RPMI8226 (cell line): ENCODE measurements at regions not wholly inside any gene's neighbourhood (a gene's known extent, or its start where the extent isn't known, plus 50 kb on each side); places are given as distances from the start of the nearest gene placed in this dataset.

Experiments used
- DNase-seq: peaks from one replicate; pipeline ENCODE4 v3.0.0-alpha.2; 2015

DNA sequence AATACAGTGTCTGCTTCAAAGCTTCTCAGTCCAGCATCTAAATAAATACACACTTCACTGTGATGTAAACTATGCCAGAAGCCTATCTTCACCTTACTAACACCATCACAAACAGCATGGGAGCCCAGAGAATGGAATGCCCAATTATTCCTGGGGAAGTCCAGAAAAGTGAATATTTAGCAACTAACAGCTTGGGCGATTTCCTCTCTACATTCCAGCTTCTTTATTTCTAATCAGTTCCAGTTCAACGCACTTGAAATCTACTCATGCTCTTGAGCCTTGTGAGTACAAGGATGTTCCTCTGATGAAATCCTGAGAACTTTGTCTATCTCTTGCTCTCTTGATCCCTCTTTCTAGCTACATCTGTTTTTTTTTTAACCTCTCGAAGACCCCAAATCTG lies 100.4 kb upstream of the C9orf72 start:
- DNase-seq: no peak

DNA sequence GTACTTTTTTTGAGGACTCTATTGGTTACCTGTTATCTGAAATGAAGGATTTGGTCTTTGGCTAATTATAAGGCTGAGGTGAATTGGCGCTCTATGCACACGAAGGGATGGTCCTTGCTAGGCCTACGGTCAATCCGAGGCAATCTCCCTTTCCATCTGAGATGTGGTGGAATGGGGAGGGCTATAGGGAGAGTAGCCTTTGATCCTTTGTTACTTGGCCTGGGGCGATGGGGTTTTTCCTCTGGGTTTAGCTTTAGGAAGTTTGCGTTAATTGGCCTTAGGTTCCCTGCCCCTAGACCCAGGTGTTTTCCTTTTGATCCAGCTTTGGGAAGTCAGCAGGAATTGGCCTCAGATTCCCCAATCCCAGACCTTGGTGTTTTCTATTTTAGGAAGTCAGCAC lies 102.1 kb upstream of the C9orf72 start:
- no peak for DNase-seq

DNA sequence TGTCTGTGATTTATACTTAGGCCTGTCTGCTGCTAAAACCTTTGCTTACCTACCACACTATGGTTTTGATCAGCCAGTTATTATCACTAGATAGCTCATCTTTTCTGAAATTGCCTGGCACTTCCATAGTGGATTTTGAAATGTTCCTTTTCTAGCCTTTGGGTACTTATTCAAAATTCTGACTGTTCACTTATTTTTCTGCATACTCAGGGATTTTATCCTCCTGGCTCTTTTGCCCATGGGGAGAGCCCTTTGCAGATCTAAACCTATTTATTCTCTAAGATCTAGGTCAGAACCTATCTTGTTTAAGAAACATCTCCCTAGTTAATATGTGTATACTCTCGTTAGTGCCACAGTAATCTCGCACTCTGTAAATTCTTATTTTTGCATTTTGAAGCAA lies 103.5 kb upstream of the C9orf72 start:
- DNase-seq: no peak

DNA sequence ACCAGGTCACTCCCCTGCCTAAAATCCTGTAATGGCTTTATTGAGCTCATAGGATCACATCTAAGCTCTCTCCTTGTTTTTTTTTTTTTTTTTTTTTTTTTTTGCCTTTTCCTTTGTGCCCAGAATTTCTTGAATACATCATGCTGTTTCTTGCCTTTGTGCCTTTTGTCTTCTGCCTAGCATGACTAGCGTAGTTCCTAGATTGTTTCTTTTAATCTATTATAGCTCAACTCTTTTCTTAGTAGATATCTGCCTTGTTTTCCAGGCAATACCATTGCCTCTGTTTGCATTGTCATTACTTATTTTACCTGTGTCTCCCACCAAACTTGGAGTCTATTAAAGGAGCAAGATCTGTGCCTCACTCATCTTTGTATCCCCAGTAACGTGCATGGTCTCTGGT lies 106.1 kb upstream of the C9orf72 start:
- no peak for DNase-seq

DNA sequence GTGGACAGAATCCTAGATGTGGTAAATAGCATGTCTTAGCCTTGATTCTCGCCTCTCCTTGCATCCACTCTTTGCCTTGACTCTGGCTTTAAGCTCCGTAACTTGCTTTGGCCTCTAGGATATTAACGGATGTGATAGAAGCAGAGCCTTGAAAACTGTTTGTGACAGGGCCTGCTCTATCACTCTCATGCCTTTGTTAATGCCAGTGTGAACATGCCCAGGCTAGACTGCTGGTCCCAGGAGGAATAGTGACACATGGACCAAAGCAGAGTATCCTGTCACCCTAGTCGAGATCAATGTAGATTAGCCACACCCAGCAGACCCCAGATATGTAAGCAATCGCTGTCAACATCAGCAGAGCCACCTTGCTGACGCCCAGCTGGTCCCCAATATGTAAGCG lies 109.9 kb upstream of the C9orf72 start:
- DNase-seq: no peak

DNA sequence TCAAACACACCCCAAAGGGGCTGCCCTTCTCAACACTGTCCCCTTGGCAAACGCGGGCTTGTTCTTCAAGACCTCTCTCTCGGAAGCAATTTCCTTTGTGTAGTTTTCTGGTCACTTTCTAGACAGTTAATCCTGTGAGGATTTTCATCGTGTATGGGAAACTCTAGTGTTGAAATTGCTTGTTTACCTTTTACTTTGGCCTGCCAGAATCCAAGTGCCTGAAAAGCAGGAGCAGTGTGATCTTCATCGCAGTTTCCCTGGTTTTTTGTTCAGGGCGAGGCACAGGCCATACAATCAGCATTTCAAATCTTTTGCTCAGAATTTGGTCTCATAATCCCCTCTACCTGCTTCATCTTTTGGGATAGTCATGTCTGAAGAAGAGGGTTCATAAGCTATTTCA lies 115.7 kb upstream of the C9orf72 start:
- DNase-seq: no peak

DNA sequence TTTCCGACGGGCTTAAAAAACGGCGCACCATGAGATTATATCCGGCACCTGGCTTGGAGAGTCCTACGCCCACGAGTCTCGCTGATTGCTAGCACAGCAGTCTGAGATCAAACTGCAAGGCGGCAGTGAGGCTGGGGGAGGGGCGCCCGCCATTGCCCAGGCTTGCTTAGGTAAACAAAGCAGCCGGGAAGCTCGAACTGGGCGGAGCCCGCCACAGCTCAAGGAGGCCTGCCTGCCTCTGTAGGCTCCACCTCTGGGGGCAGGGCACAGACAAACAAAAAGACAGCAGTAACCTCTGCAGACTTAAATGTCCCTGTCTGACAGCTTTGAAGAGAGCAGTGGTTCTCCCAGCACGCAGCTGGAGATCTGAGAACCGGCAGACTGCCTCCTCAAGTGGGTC lies 117.5 kb upstream of the C9orf72 start:
- peak; percentile 26 for DNase-seq

DNA sequence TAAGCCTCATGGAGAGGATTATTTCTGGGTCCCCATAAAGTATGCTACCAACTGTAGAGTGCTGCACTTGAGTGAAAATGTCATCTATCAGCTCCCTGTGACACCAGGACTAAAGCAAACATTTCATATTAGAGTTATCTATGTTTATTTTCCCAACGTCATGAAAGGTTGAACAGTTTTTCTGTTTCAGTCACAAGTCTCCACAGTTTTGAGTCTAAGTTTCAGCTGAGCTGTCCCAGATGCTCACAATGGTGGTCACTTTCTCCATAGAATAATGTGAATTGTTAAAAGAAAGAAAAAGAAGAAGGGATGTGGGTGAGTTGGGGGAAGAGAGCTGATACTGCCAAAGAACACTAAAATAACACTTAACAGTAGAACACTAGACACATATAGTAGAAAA lies 126.3 kb upstream of the C9orf72 start:
- DNase-seq: no peak

DNA sequence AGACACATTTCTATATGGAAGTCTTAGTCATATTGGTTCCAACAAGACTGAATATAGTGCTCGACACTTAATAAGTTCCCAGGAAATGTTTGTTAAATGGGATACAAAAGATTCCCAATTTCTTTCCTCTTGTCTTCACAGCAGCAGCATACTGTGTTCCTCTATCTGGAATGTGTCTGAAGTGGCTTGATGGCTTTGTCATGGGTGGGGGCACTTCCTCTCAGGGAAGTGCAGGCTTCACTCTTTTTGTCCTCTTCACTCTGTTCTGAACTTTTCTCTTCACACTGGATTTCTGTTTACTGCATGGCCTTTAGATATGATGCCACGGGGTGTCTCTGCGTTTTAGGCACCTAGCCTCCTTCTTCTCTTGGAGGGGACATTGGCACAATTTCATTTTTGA lies 127.7 kb upstream of the C9orf72 start:
- DNase-seq: peak; percentile 10

DNA sequence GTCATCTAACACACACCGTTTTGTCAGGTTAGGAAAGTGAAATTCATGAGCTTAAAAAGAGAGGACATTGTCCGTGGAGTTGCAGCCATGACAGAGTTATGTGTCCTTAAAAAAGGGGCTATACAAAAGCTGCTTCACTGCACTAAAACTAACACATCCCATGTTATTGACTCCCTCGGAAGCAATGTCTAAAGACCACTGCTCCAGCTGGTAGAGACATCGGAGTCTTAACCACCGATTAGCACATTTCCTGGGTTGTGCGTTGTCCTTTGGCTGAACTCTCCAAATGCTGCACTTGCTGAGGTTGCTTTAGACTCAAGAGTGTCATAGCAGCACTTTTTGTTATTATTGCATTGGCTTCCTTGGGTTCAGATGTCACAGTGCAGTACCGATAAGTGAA lies 128.3 kb upstream of the C9orf72 start:
- DNase-seq: peak; percentile 82

DNA sequence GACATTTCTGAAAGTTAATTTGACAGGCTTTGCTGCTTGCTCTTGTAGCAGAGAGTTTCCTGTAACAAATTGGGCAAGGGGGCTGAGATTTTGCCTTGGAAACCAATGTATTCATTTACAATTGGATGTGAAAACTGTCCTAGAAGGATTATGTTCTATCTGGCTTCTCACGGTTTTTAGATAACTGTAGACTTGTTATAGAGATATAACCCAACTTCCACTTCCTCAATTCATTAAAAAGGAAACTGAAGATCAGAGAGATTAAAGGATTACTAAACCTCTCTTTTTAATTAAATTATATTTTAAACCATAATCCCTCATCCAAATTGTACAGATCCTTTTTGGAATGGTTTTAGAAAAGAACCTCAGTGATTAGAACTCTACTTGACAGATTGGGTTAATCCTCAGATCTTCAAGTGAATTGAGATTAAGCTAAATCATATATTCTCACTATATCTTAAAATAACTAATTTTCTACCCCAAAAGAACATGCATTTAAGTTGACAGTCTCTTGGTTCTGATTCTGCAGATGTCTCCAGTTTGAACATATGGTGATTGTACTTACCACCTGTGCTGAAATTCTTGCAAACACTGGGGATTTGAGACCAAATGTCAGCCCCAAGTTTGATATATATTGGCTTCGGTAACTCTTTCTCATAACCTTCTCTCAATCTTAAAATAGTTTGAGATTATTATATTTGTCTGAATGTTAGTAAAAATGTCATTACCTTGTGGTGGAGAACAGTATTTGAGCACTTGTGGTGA lies 130.1 kb upstream of the C9orf72 start:
- DNase-seq: no peak

DNA sequence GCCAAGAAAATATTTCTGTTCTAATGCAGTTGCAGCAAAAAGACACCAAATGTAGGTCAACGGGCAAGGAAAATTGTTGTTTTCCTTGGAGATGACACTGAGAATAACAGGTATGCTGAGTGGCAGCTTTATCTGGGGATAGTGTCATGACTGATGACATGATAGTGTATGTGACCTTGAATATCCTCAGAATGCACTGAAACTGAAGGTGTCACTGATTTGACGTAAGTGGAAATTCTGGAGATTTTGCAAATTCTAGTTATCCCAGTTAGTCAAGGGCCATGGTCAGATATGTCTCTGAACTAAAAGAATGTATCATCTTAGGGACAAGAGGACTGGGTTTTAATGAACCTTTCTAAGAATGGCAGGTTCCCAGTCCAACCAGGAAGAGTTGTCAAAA lies 138.0 kb upstream of the C9orf72 start:
- no peak for DNase-seq

DNA sequence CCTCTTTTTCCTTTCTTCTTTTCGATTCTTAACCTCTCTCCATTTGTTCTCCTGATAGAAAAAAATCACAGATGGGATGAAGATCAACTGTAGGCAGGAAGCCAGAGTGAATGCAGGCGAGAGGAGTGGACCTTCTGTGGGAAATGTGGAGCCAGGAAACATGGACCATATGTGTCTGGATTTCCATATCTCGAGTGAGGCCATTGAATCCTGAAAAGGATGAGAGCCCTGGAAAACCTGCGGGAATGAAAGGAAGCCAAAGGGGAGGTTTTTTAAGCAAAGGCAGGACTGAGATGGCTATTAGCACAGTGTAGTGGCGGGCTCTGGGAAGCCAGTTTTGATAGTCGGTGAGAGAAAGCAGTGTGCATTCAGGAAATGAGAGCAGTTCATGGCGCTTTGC lies 139.5 kb upstream of the C9orf72 start:
- no peak for DNase-seq

DNA sequence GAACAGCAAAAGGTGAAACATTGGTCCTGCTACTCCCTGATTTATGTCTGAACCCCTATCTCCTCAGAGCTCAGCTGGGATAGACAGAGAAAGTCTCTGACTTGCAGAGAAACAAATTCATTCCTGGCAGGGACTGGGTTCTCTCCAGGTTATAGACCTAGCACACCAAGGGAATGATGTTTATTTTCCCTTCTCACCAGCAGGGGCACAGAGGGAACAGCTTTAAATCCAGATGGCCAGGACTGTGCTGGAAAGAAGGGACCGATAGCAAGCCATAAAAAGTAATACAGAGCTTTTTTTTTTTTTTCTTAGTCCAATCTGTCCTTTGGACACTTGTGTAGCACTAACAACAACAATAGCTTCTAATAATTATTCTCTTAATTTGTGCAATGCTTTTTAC lies 141.1 kb upstream of the C9orf72 start:
- DNase-seq: no peak

DNA sequence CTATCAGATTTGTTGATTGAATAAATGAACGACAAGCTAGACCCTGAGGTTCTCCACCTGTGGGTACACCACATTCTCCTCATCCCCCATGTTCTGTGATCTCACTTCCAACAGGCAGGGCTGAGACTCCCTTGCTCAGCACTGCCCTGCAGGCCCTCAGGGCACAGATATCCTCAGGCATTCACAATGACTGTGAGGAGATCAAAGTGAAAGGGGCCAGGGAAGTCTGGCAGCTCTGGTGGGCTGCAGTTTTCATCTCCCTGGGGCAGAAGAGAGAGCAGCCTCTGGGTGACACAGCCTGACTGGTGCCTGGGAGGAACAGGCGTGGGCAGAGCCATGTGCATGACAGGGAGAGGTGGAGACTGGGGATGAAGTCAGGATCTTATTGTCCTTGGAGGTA lies 142.4 kb upstream of the C9orf72 start:
- DNase-seq: no peak

DNA sequence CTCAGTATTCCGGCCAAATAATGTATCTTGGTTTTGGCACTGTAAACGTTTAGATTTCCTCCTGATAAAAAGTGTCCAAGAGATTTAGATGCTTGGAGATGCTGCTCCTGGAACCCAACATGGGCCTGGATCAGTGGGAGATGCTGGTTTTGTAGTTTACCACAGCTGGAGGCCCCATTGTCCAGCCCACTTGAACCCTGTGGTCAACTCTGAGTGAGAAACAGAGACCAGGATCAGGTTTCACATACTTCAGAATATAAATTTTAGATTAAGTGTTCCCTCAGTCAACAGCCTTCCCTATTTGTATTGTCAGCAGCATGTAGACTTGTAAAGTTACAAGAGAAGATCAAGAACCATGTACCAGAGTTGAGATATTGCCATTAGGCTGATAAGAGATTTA lies 144.7 kb upstream of the C9orf72 start:
- no peak for DNase-seq

DNA sequence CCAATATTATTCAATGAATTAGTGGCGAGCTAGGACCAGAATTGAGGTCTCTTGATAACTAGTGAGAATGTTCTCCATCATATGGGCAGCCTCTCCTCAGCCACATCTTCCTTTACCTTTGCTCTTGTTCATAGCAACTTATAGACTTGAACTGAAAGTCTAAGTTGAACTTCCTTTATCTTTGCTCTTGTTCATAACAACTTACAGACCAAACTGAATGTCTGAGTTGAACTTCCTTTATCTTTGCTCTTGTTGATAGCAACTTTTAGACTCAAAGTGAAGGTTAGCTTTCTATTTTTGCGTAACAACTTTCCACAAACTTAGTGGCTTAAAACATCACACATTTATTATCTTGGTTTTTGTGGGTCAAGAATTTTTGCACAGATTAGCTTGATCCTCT lies 146.4 kb upstream of the C9orf72 start:
- no peak for DNase-seq

DNA sequence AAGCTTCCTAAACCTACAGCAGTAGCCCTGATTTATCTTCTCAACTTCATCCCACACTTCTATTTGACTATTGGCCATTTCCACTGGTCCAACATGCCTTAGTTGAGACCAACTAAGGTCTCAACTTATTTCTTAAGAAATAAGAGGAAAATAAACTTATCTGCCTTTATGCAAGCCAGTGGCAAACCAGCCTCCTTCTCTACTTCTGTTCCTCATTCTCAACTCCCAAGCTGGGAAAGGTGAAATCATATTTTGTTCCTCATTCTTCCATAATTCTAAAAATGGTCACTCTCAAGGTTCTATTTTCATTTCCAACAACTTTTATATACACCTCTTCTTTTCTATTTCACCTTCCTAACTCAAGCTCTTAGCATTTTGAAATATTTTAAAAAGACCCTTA lies 149.6 kb upstream of the C9orf72 start:
- no peak for DNase-seq

DNA sequence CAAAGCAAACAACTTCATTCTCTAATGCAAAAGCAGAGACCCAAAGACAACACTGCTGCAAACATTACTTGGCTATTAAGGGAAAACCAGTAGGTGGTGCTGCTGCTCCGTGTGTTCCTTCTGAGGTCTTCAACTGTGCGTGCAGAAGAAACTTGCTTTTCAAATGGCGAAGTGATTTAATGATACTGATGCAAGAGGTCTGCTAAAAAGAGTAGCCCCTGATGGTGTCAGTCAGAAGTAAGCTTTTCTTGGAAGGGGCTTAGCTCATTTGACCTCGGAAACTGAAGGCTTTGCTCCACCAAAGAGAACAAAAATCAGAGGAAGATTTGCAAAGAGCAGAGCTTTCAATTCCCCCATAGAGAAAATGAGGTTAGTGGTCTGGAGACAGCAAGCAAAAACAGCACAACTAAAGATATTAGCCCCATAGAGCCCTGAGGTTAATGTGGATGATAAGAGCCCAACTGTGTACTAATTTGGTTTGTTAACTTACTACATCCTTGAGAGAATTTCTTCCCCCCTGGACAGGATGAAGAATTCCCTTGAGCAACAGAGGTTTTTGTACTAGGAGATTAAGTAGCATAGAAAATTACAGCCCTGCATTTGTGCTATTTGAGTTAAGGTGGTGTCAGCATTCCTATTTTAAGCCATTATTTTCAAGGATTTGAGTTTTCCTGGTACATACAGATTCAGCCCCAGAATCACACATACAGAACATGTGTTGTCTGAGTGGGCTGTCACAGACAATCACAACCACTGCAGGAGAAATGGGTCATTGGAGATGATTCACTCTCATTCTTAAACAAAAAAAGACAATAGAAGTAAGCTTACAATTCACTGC lies 153.2 kb upstream of the C9orf72 start:
- peak; percentile 68 for DNase-seq

DNA sequence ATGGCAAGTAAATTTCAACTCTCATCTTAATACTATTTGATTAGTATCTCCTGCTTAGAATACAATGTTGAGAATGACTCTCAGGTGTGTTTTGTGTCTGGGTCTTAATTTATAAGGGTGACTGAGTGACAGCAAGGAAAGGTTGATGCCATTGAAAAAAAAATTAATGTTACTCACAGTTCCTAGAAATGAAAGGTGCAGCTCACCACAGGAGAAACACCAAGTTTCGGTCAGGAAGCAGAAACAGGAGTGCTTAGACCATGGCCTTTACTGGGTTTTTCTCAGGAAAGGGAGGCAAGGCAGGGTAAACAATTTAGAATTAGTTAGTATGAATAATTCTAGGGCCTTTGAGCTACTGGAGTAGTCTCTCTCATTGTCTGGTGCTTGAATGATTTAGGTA lies 159.2 kb upstream of the C9orf72 start:
- DNase-seq: no peak

DNA sequence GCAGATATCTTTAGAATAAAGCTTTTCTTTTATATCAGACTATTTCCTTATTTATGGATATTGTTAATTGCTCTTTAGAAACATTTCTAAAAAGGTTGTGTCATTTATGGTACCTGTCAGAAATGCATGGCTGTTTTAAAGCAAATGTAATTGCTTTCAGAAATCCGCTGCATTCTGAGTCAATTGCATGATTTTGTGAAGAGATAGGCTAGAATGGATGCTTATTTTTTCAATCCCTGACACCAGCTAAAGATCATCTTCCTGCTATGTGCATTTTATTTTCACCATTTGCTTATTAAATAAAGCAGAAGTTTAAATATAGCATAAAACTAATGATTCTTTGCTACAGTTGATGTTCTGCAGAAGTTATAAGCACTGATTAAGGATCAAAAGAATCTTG lies 170.2 kb upstream of the C9orf72 start:
- no peak for DNase-seq

DNA sequence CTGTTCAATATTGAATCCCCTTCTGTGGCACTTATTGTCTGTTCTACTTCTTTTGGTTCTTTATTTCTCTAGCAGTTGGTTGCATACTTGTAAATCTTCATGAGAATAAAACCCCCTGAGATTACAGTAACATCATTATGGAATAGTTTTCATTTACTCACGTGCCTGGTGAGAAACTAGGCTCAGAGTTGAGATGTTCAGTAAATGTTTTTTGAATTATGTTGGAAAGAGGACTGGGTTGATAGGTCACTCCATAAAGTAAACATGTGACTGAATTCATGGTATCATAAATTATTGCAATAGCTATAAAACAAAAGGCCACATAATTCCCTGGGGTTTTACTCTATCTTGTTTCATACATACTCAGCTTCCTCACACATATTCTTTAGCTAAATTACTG lies 174.2 kb upstream of the C9orf72 start:
- no peak for DNase-seq

DNA sequence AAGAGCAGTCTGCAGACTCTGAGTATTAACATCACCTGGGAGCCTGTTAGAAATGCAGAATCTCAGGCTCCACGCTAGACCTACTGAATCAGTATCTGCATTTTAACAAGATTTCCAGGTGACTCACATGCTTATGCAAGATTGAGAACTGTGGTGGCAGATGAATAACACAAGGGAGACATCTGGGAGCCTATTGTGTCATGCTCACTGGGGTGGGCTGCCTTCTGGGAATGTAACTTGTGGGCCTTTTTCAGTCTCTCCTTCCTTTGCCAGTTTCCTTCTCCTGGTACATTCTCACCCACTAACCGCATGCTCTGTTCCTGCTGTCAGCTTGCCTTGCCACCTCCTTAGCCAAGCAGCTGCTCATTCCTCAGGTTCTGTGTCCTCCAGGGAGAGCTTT lies 176.6 kb upstream of the C9orf72 start:
- no peak for DNase-seq

DNA sequence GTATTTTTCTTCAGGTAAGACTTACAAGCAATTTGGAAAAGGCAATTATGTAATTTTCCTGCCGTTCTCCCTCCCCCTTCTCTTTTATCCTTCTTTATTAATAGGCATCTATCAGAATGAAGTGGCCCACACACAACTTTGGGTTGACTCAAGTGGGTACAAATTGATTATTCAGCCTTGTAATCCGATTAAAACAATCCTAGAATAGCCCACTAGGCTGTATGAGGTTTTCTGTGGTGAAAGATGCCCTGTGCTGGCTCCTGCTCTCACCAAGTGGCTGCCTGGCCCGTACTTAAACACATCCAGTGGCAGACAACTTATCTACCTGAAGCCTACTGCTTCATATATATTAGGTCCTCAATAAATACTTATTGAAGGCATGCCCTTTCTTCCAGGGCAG lies 177.3 kb upstream of the C9orf72 start:
- DNase-seq: no peak

DNA sequence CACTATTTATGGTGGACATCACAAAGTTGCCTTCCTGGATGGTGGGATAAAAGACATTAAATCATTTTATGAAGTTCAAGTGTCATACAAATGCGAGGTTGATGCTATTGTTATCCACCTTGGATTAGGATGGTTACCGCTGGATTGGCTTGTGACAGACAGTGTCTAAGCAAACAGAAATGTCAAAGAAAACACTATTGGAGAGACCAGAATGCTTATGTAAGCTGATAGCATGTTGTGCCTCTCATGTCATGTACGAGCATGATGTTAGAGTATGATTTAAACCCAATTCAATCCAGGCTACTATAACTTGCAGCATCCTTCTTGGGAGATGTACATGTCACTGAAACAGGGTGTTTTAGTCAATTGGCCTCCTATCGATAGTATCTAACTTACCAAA lies 178.8 kb upstream of the C9orf72 start:
- no peak for DNase-seq
